Pancreas (tissue), 10 donors: ENCODE measurements at regions not wholly inside any gene's neighbourhood (a gene's known extent, or its start where the extent isn't known, plus 50 kb on each side); places are given as distances from the start of the nearest gene placed in this dataset.

Source experiments
- ATAC-seq, 4 donors: fragments of 200-7000 bp; cut with Tn5 transposase; one replicate each; pipeline versions ENCODE4 v1.8.0 to v1.9.1; 2020; ENCODE audit warnings: mild to moderate bottlenecking in 4 of 4, moderate library complexity in 4 of 4
- DNase-seq, 6 donors: peaks; one replicate each; pipeline ENCODE4 v3.0.0-alpha.2; 2020
- FAIRE-seq: peaks from 2 replicates; lab custom pipeline; 2012; peaks lifted over from hg19 to GRCh38; lab: Jason Lieb, UNC
- H3K27ac ChIP-seq, 4 donors: fragments of 200-600 bp; sonication (generic); 1 replicate in 3 of 4; 2 replicates in 1 of 4; pipeline versions ENCODE4 v1.5.0 to v1.8.0; 2020
- H3K27me3 ChIP-seq, 4 donors: fragments of 200-600 bp; one replicate each; pipeline ENCODE4 v1.8.0; 2021
- H3K36me3 ChIP-seq, 3 donors: fragments of 200-600 bp; sonication (generic) in 1 of 3; one replicate each; pipeline versions ENCODE4 v1.5.0 to v1.8.0; 2020 to 2021
- H3K4me1 ChIP-seq, 3 donors: fragments of 200-600 bp; one replicate each; pipeline ENCODE4 v1.8.0; 2021
- H3K4me3 ChIP-seq, 4 donors: fragments of 200-600 bp; sonication (generic) in 2 of 4; one replicate each; pipeline versions ENCODE4 v1.5.0 to v1.8.0; 2020 to 2021
- H3K9me3 ChIP-seq, 4 donors: fragments of 200-600 bp; one replicate each; pipeline ENCODE4 v1.8.0; 2021
- WGBS, 2 donors: extraction: QIAGEN DNeasy Blood & Tissue Kit; methylation state at CpG; one replicate each; pipeline ENCODE4 v1.1.7; 2013; 5-methylcytosine and 5-hydroxymethylcytosine counted together
- intact Hi-C, 3 donors: fragments of 100-400 bp; cut with DNase I; formaldehyde crosslinking; loops; one replicate each; pipeline versions ENCODE4 v1.11.1 to v1.14.2; 2022
- TF ChIP-seq, protein P1 (sequence below), 4 donors: fragments of 200-600 bp; sonication (generic) in 3 of 4; IDR thresholded peaks; one replicate each; pipeline versions ENCODE4 v1.5.0 to v1.8.0; 2021; ENCODE audit warnings: antibody characterized with exemption in 4 of 4
- donor health status: healthy with polysubstance abuse.
- donor health status: DM: no; HTN: no; CAD: no; lungs with moderate emphysema.
- donor health status: DM: no; HTN: no; CAD: no.
- donor health status: control.
- donor health status: control.
- donor health status: Bipolar disorder and iron deficiency.
- donor health status: DM: yes; HTN: yes; CAD: no.
- donor health status: DM: no; HTN: no; CAD: no.
- donor health status: DM: no; HTN: no; CAD: no.
- donor health status: DM: yes; HTN: yes; CAD: no.

DNA sequence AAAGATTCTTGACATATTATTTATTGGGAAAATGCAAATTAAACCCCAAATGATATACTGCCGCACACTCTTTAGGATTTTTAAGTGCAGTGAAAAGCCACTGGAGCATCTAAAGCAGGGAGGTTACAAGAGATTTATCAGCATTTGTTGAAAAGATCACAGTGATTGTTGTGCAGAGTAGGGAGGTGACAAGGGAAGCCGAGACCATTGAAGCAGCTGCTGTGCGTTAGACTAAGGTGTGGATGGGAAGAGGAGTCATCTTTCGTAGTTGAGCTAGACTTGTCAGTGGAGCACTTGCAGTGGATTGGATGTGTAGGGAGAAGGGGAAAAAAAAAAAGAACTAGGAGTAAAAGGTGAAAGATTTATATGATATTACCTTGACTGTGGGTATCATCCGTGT lies 854.6 kb downstream of the NTRK3 start:
- TF ChIP-seq, protein P1, sequence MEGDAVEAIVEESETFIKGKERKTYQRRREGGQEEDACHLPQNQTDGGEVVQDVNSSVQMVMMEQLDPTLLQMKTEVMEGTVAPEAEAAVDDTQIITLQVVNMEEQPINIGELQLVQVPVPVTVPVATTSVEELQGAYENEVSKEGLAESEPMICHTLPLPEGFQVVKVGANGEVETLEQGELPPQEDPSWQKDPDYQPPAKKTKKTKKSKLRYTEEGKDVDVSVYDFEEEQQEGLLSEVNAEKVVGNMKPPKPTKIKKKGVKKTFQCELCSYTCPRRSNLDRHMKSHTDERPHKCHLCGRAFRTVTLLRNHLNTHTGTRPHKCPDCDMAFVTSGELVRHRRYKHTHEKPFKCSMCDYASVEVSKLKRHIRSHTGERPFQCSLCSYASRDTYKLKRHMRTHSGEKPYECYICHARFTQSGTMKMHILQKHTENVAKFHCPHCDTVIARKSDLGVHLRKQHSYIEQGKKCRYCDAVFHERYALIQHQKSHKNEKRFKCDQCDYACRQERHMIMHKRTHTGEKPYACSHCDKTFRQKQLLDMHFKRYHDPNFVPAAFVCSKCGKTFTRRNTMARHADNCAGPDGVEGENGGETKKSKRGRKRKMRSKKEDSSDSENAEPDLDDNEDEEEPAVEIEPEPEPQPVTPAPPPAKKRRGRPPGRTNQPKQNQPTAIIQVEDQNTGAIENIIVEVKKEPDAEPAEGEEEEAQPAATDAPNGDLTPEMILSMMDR (IDR thresholded peaks at IDR 0.05), result no peak
- H3K27ac ChIP-seq, result no peak overlapping the region
- FAIRE-seq (no peak), DNase-seq (no peak), ATAC-seq (no peak)
- H3K36me3 ChIP-seq, result no peaks in the 10 kb centered on the region
- H3K4me1 ChIP-seq, result no peaks in the 10 kb centered on the region
- 57 to 62% methylated on average over 5 of the region's 5 CpGs for WGBS, 2 donors
- H3K27me3 ChIP-seq, result no peaks in the 10 kb centered on the region
- intact Hi-C loops, result no loop called here
- no peaks in the 10 kb centered on the region for H3K9me3 ChIP-seq
- no peak overlapping the region for H3K4me3 ChIP-seq

DNA sequence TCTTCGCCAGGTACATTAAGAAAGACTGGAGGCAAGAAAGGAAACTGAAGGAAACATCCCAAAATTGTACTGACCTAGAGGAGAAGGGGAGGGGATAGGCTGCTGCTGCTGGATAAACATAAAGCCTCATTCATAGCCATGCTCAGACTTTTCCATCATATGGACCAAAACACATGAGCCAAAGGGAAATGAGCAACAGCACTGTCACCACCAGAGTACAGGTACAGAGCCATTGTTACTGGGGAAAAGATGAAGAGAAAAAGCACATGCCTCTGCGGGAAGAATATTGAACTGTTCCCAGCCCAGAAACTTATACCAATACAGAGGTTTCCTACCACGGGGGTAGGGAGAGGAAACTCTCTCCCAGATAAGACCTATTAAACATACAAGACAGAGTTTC lies 861.9 kb downstream of the NTRK3 start:
- FAIRE-seq (no peak), DNase-seq (no peak), ATAC-seq (no peak)
- H3K27me3 ChIP-seq, result no peaks in the 10 kb centered on the region
- no peak overlapping the region for H3K4me3 ChIP-seq
- TF ChIP-seq, protein P1 (IDR thresholded peaks at IDR 0.05), result no peak
- 59 to 60% methylated on average over 3 of the region's 3 CpGs for WGBS, 2 donors
- H3K9me3 ChIP-seq, result no peaks in the 10 kb centered on the region
- H3K4me1 ChIP-seq, result no peaks in the 10 kb centered on the region
- intact Hi-C loops, result no loop called here
- no peak overlapping the region for H3K27ac ChIP-seq
- no peaks in the 10 kb centered on the region for H3K36me3 ChIP-seq

DNA sequence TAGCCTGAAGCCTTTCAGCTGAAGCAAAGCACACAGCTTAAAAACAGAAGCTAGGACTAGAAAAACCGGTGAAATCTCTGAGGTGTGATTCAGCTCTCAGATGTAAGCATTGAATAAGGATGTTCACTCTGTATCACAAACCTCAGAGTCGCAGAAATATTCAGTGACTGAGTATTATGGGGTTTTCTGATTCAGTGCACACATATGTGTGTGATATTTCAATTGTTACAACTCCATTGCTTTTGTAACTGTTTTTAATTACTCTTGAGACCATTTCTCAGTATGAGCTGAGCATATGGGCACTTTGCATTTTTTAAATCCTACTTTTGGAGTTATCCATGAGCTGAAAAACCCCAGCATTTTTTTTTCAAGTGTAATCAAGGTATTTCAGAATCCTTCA lies 868.8 kb downstream of the NTRK3 start:
- intact Hi-C loops, result no loop called here

DNA sequence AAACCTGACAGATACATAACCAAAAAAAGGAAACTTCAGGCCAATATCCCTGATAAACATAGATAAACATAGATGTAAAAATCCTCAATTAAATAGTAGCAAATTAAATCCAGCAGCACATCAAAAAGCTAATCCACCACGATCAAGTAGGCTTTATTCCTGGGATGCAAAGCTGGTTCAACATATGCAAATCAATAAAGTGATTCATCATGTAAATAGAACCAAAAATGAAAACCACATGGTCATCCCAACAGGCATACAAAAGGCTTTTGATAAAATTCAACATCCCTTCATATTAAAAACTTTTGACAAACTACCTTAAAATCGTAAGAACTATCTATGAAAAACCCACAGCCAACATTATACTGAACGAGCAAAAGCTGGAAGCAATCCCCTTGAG lies 882.2 kb downstream of the NTRK3 start:
- no peak for FAIRE-seq
- no peak overlapping the region for H3K4me3 ChIP-seq
- 21 to 28% methylated on average over 3 of the region's 3 CpGs for WGBS, 2 donors

More for the DNA sequence above, 868.8 kb downstream of the NTRK3 start:
- ATAC-seq, result no peak
- WGBS, 2 donors, result 56 to 70% methylated on average over 2 of the region's 2 CpGs
- Histone ChIP-seq H3K4me1 (no peaks in the 10 kb centered on the region), H3K9me3 (no peaks in the 10 kb centered on the region), H3K27me3 (no peaks in the 10 kb centered on the region), H3K4me3 (no peak overlapping the region), H3K27ac (no peak overlapping the region), H3K36me3 (no peaks in the 10 kb centered on the region)
- DNase-seq, result no peak
- TF ChIP-seq, protein P1 (IDR thresholded peaks at IDR 0.05), result no peak
- FAIRE-seq, result no peak

DNA sequence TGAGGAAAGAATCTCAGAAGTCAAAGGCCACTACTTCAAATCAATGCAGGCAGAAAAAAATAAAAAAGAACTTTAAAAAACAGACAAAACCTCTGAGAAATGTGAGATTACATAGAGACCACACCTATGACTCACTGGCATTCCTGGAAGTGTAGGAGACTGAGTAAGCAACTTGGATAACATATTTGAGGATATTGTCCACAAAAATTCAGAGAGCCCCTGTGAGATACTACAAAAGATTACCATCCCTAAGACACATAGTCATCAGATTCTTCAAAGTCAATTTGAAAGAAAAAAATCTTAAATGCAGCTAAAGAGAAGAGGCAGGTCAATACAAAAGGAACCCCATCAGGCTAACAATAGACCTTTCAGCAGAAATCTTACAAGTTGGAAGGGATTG lies 887.3 kb downstream of the NTRK3 start:
- no peak for FAIRE-seq

More for the DNA sequence above, 882.2 kb downstream of the NTRK3 start:
- H3K4me1 ChIP-seq, result no peaks in the 10 kb centered on the region
- no peaks in the 10 kb centered on the region for H3K36me3 ChIP-seq
- DNase-seq (no peak), ATAC-seq (no peak)
- intact Hi-C loops, result no loop called here
- H3K27ac ChIP-seq, result no peak overlapping the region
- no peaks in the 10 kb centered on the region for H3K9me3 ChIP-seq
- no peaks in the 10 kb centered on the region for H3K27me3 ChIP-seq
- TF ChIP-seq, protein P1 (IDR thresholded peaks at IDR 0.05), result no peak

More for the DNA sequence above, 887.3 kb downstream of the NTRK3 start:
- DNase-seq (no peak), ATAC-seq (no peak)
- intact Hi-C loops, result no loop called here
- H3K27me3 ChIP-seq, result no peaks in the 10 kb centered on the region
- H3K9me3 ChIP-seq, result no peaks in the 10 kb centered on the region
- no peak overlapping the region for H3K4me3 ChIP-seq
- no peak overlapping the region for H3K27ac ChIP-seq
- no peaks in the 10 kb centered on the region for H3K4me1 ChIP-seq
- TF ChIP-seq, protein P1 (IDR thresholded peaks at IDR 0.05), result no peak
- no peaks in the 10 kb centered on the region for H3K36me3 ChIP-seq
